OCI-LY7 (cell line): ENCODE measurements at regions not wholly inside any gene's neighbourhood (a gene's known extent, or its start where the extent isn't known, plus 50 kb on each side); places are given as distances from the start of the nearest gene placed in this dataset.

Experiments
- BruUV-seq: library from RNA; stranded (reverse); fragments of 400-500 nt; replicated peaks from 2 replicates; lab custom pipeline; 2021; lab: Mats Ljungman, UMichigan
- CTCF ChIA-PET: fragments of 300-600 bp; sonication (Branson Sonifier 250); formaldehyde crosslinking; loops from one replicate; lab custom pipeline; 2022; ENCODE audit warnings: antibody characterized with exemption; ENCODE audit not compliant: unreplicated experiment; lab: Charles Lee
- POLR2A ChIA-PET: fragments of 300-600 bp; sonication (Branson Sonifier 250); formaldehyde crosslinking; loops from one replicate; lab custom pipeline; 2022; ENCODE audit warnings: antibody characterized with exemption; lab: Charles Lee
- DNase-seq: peaks from one replicate; pipeline ENCODE4 v3.0.0-alpha.2; 2015; ENCODE audit warnings: low spot score
- H2AFZ ChIP-seq: fragments of 200-600 bp; sonication (generic), shearing (Covaris generic); 2 replicates; pipeline ENCODE4 v1.6.1; 2014; ENCODE audit warnings: mild to moderate bottlenecking, antibody characterized with exemption, low read length, moderate library complexity
- H3K27ac ChIP-seq: fragments of 200-600 bp; sonication (generic); 2 replicates; pipeline ENCODE4 v1.5.1; 2014; ENCODE audit warnings: mixed run types, low read depth, mild to moderate bottlenecking, moderate library complexity, low read length, inconsistent platforms; ENCODE audit not compliant: poor library complexity, severe bottlenecking
- H3K36me3 ChIP-seq: fragments of 200-600 bp; sonication (generic); 2 replicates; pipeline ENCODE4 v1.6.1; 2014; ENCODE audit warnings: mild to moderate bottlenecking, antibody characterized with exemption, low read length, moderate library complexity, mixed read lengths; ENCODE audit not compliant: insufficient read depth
- H3K4me1 ChIP-seq: fragments of 200-600 bp; sonication (generic); 2 replicates; pipeline ENCODE4 v1.5.1; 2014; ENCODE audit warnings: mild to moderate bottlenecking, low read length; ENCODE audit not compliant: insufficient read depth, poor library complexity, severe bottlenecking
- H3K4me2 ChIP-seq: fragments of 200-600 bp; sonication (generic); 2 replicates; pipeline ENCODE4 v1.6.1; 2014; ENCODE audit warnings: mild to moderate bottlenecking, low read length
- H3K4me3 ChIP-seq: fragments of 200-600 bp; sonication (generic); 2 replicates; pipeline ENCODE4 v1.5.1; 2014; ENCODE audit warnings: mild to moderate bottlenecking, low read depth, low read length; ENCODE audit not compliant: poor library complexity, severe bottlenecking
- H3K79me2 ChIP-seq: fragments of 200-600 bp; sonication (generic); 2 replicates; pipeline ENCODE4 v1.6.1; 2016; ENCODE audit warnings: low read depth, mild to moderate bottlenecking, low read length, moderate library complexity, mixed read lengths; ENCODE audit not compliant: insufficient read depth
- H3K9me2 ChIP-seq: fragments of 200-600 bp; sonication (generic); 2 replicates; pipeline ENCODE4 v1.6.1; 2016; ENCODE audit warnings: mild to moderate bottlenecking, low read length, mixed read lengths; ENCODE audit not compliant: insufficient read depth
- H3K9me3 ChIP-seq: fragments of 200-600 bp; sonication (generic); 2 replicates; pipeline ENCODE4 v1.6.1; 2014; ENCODE audit warnings: mild to moderate bottlenecking, mixed run types, low read length, mixed read lengths
- H4K20me1 ChIP-seq: fragments of 200-600 bp; sonication (generic); 2 replicates; pipeline ENCODE4 v1.6.1; 2014; ENCODE audit warnings: mild to moderate bottlenecking, antibody characterized with exemption, low read length, moderate library complexity, mixed read lengths; ENCODE audit not compliant: insufficient read depth
- EZH2phosphoT487 ChIP-seq: fragments of 200-600 bp; sonication (generic); IDR thresholded peaks from 2 replicates; pipeline ENCODE4 v1.6.1; 2018; ENCODE audit warnings: low read depth, borderline replicate concordance, mild to moderate bottlenecking, mixed run types, antibody characterized with exemption, low read length, moderate library complexity, mixed read lengths
- intact Hi-C: fragments of 100-400 bp; cut with micrococcal nuclease; formaldehyde crosslinking; loops from one replicate; pipeline ENCODE4 v1.10.0; 2022; ENCODE audit not compliant: unreplicated experiment
- TF ChIP-seq, protein P1 (sequence below): fragments of 200-600 bp; sonication (generic); conservative IDR thresholded peaks from 2 replicates; pipeline ENCODE4 v1.5.1; 2014; ENCODE audit warnings: mild to moderate bottlenecking, antibody characterized with exemption, low read length, moderate library complexity, mixed read lengths

DNA sequence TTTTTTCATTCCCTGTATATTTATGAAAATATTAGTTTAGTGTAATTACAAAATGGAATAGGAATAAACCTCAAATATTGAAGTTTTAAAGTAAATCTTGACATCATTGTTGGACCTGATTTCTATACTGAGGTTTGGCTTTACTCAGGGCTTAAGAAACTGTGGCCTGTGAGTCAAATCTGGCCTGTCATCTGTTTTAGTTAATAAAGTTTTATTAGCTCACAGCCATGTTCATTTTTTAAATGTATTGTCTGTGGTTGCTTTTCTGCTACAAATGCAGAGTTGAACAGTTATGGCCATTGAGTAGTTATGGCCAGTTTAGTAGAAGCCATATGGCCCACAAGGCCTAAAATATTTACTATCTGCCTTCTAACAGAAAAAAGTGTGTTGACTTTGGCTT, 80.7 kb downstream of the DIPK2A start:
- ChIA-PET POLR2A (interaction anchor here (0.5 to 0.9 kb wide), 2 partner anchors 8 to 813 kb away, joined by 3 to 4 read pairs; no protein-coding TSS in a partner anchor), CTCF (no interaction called here)
- no peaks in the 10 kb centered on the region for H3K79me2 ChIP-seq

DNA sequence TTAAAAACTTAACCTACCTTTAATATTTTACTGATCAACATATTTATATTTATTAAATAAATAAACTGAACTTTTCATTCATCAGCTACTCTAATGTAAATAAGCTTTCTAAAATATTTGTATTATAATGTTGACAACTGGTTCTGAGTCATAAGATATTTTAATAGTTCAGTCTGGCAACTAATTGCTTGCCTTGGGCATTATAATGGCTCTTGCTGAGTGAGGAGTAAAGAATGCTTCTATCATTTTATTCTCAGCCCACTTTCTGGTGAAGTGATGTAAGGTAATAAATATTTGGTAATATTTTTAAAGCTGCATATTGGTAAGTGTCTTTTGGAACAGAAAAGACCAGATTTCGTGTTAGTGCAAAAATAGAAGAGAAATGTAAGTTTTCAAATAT, 81.5 kb downstream of the DIPK2A start:
- no peak overlapping the region for H3K4me3 ChIP-seq
- DNase-seq: no peak
- no peak overlapping the region for H3K4me2 ChIP-seq
- intact Hi-C loops: no loop called here
- H3K79me2 ChIP-seq: no peaks in the 10 kb centered on the region
- no peak for TF ChIP-seq EZH2phosphoT487
- TF ChIP-seq, protein P1, sequence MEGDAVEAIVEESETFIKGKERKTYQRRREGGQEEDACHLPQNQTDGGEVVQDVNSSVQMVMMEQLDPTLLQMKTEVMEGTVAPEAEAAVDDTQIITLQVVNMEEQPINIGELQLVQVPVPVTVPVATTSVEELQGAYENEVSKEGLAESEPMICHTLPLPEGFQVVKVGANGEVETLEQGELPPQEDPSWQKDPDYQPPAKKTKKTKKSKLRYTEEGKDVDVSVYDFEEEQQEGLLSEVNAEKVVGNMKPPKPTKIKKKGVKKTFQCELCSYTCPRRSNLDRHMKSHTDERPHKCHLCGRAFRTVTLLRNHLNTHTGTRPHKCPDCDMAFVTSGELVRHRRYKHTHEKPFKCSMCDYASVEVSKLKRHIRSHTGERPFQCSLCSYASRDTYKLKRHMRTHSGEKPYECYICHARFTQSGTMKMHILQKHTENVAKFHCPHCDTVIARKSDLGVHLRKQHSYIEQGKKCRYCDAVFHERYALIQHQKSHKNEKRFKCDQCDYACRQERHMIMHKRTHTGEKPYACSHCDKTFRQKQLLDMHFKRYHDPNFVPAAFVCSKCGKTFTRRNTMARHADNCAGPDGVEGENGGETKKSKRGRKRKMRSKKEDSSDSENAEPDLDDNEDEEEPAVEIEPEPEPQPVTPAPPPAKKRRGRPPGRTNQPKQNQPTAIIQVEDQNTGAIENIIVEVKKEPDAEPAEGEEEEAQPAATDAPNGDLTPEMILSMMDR: no peak
- no peaks in the 10 kb centered on the region for H3K4me1 ChIP-seq
- no peaks in the 10 kb centered on the region for H3K36me3 ChIP-seq
- no peaks in the 10 kb centered on the region for H3K9me2 ChIP-seq
- CTCF ChIA-PET: no interaction called here
- POLR2A ChIA-PET: interaction anchor here (0.6 to 0.9 kb wide), 5 partner anchors 9 to 704 kb away, joined by 3 to 4 read pairs (median 3); no protein-coding TSS in a partner anchor
- no peaks in the 10 kb centered on the region for H4K20me1 ChIP-seq
- H2AFZ ChIP-seq: no peak overlapping the region
- no TSS peak for BruUV-seq
- no peak overlapping the region for H3K27ac ChIP-seq
- no peaks in the 10 kb centered on the region for H3K9me3 ChIP-seq

More for the DNA sequence above, 80.7 kb downstream of the DIPK2A start:
- intact Hi-C loops: no loop called here
- Histone ChIP-seq H2AFZ (no peak overlapping the region), H3K36me3 (no peaks in the 10 kb centered on the region), H3K4me3 (no peak overlapping the region), H3K27ac (no peak overlapping the region), H4K20me1 (no peaks in the 10 kb centered on the region), H3K4me1 (no peaks in the 10 kb centered on the region), H3K9me3 (no peaks in the 10 kb centered on the region), H3K4me2 (no peak overlapping the region), H3K9me2 (no peaks in the 10 kb centered on the region)
- TF ChIP-seq EZH2phosphoT487: no peak
- TF ChIP-seq, protein P1: no peak
- no TSS peak for BruUV-seq
- no peak for DNase-seq

DNA sequence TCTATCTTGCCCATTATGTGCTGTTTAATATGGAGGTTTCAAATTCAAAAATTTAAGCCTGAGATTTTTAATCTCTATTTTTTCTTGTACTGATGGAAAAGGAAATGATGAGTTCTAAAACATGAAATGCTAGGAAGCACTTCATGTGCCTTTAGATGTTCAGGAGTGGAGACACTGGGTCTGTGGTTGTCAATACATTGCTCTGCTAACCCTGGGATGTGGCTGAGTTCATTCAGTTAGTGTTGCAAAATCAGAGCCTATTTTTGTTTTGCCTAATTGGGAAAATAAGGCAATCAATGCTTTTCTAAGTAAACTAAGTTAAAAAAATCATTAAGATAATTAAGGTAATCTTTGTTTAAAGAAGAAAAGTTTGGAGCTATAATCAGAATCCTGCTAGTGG, 83.1 kb downstream of the DIPK2A start:
- Histone ChIP-seq H3K27ac (no peak overlapping the region), H2AFZ (no peak overlapping the region), H3K79me2 (no peaks in the 10 kb centered on the region), H3K36me3 (no peaks in the 10 kb centered on the region), H3K9me2 (no peaks in the 10 kb centered on the region), H3K4me2 (no peak overlapping the region), H3K9me3 (no peaks in the 10 kb centered on the region), H4K20me1 (no peaks in the 10 kb centered on the region), H3K4me1 (no peaks in the 10 kb centered on the region), H3K4me3 (no peak overlapping the region)
- intact Hi-C loops: no loop called here
- DNase-seq: no peak
- ChIA-PET CTCF (no interaction called here), POLR2A (no interaction called here)
- TF ChIP-seq EZH2phosphoT487: no peak
- TF ChIP-seq, protein P1: no peak
- BruUV-seq: no TSS peak
